HL-60/S4 (cell line): ENCODE measurements at regions not wholly inside any gene's neighbourhood (a gene's known extent, or its start where the extent isn't known, plus 50 kb on each side); places are given as distances from the start of the nearest gene placed in this dataset.

ENCODE experiments used
- in situ Hi-C: fragments of 300-500 bp; cut with MboI; formaldehyde crosslinking; loops from 2 replicates; pipeline ENCODE4 v1.14.3; 2022; ENCODE audit warnings: low sequenced_read_pairs

GRCh38 chr2:65804777-65805176 is 372.4 kb upstream of the SPRED2 start:
- in situ Hi-C loops: no loop called here

- in situ Hi-C loops: no loop called here
Measured at GRCh38 chr2:65802298-65802942, 370.0 kb upstream of the SPRED2 start.

GRCh38 chr2:65800998-65801397 is 368.6 kb upstream of the SPRED2 start:
- in situ Hi-C loops: no loop called here

GRCh38 chr2:65799141-65799854 is 366.9 kb upstream of the SPRED2 start:
- in situ Hi-C loops: no loop called here

GRCh38 chr2:65798641-65799040 is 366.2 kb upstream of the SPRED2 start:
- in situ Hi-C loops: no loop called here

GRCh38 chr2:65794994-65795393 is 362.6 kb upstream of the SPRED2 start:
- in situ Hi-C loops: no loop called here

GRCh38 chr2:65791404-65791975 is 359.1 kb upstream of the SPRED2 start:
- in situ Hi-C loops: no loop called here

- in situ Hi-C loops: no loop called here
Measured at GRCh38 chr2:65790676-65790935, 358.2 kb upstream of the SPRED2 start.

GRCh38 chr2:65789923-65790675 is 357.7 kb upstream of the SPRED2 start:
- in situ Hi-C loops: no loop called here

- in situ Hi-C loops: no loop called here
Measured at GRCh38 chr2:65788556-65788955, 356.2 kb upstream of the SPRED2 start.

GRCh38 chr2:65786765-65787164 is 354.4 kb upstream of the SPRED2 start:
- in situ Hi-C loops: no loop called here

GRCh38 chr2:65786007-65786717 is 353.8 kb upstream of the SPRED2 start:
- in situ Hi-C loops: no loop called here

- in situ Hi-C loops: no loop called here
Measured at GRCh38 chr2:65782996-65783650, 350.7 kb upstream of the SPRED2 start.

- in situ Hi-C loops: no loop called here
Measured at GRCh38 chr2:65782186-65782585, 349.8 kb upstream of the SPRED2 start.

GRCh38 chr2:65781756-65782155 is 349.4 kb upstream of the SPRED2 start:
- in situ Hi-C loops: no loop called here

- in situ Hi-C loops: no loop called here
Measured at GRCh38 chr2:65779021-65779420, 346.6 kb upstream of the SPRED2 start.

- in situ Hi-C loops: no loop called here
Measured at GRCh38 chr2:65778137-65778536, 345.7 kb upstream of the SPRED2 start.

- in situ Hi-C loops: no loop called here
Measured at GRCh38 chr2:65775839-65776238, 343.4 kb upstream of the SPRED2 start.

GRCh38 chr2:65767946-65768345 is 335.5 kb upstream of the SPRED2 start:
- in situ Hi-C loops: no loop called here

GRCh38 chr2:65766768-65767267 is 334.4 kb upstream of the SPRED2 start:
- in situ Hi-C loops: no loop called here

- in situ Hi-C loops: no loop called here
Measured at GRCh38 chr2:65765376-65765775, 333.0 kb upstream of the SPRED2 start.
